ENCODE measurements at regions not wholly inside any gene's neighbourhood (a gene's known extent, or its start where the extent isn't known, plus 50 kb on each side); places are given as distances from the start of the nearest gene placed in this dataset.
"Not testable (repeated sequence)": the region's sequence is repeated elsewhere in the genome, so short reads cannot be mapped to it uniquely, and the experiment has no call there.

- DNase-seq, result no peak
Observed at GRCh38 chr6:5896476-5897200, 110.1 kb downstream of the NRN1 start.

GRCh38 chr6:5894357-5894756 is 112.4 kb downstream of the NRN1 start:
- DNase-seq, result no peak

- no peak for DNase-seq
Observed at GRCh38 chr6:5893295-5893694, 113.4 kb downstream of the NRN1 start.

- DNase-seq, result no peak
Observed at GRCh38 chr6:5892669-5893068, 114.1 kb downstream of the NRN1 start.

- no peak for DNase-seq
Observed at GRCh38 chr6:5878792-5879191, 127.9 kb downstream of the NRN1 start.

- no peak for DNase-seq
Observed at GRCh38 chr6:5876076-5876475, 130.6 kb downstream of the NRN1 start.

- DNase-seq, result not testable (repeated sequence)
Observed at GRCh38 chr6:5873976-5874375, 132.7 kb downstream of the NRN1 start.

GRCh38 chr6:5871296-5871695 is 135.4 kb downstream of the NRN1 start:
- DNase-seq, result no peak

- no peak for DNase-seq
Observed at GRCh38 chr6:5869676-5870075, 137.0 kb downstream of the NRN1 start.

GRCh38 chr6:5869261-5869660 is 137.5 kb downstream of the NRN1 start:
- DNase-seq, result no peak

- no peak for DNase-seq
Observed at GRCh38 chr6:5866547-5867051, 140.1 kb downstream of the NRN1 start.

GRCh38 chr6:5865506-5866031 is 141.2 kb downstream of the NRN1 start:
- DNase-seq, result no peak

- no peak for DNase-seq
Observed at GRCh38 chr6:5860849-5861248, 145.9 kb downstream of the NRN1 start.

- DNase-seq, result no peak
Observed at GRCh38 chr6:5855787-5856470, 150.8 kb downstream of the NRN1 start.

- no peak for DNase-seq
Observed at GRCh38 chr6:5854899-5855298, 151.8 kb downstream of the NRN1 start.

GRCh38 chr6:5851261-5851757 is 155.4 kb downstream of the NRN1 start:
- DNase-seq, result peak; percentile 56

GRCh38 chr6:5850848-5851255 is 155.9 kb downstream of the NRN1 start:
- no peak for DNase-seq

- no peak for DNase-seq
Observed at GRCh38 chr6:5846889-5847288, 159.8 kb downstream of the NRN1 start.

- no peak for DNase-seq
Observed at GRCh38 chr6:5846335-5846734, 160.4 kb downstream of the NRN1 start.

- no peak for DNase-seq
Observed at GRCh38 chr6:5843078-5843477, 163.6 kb downstream of the NRN1 start.

- no peak for DNase-seq
Observed at GRCh38 chr6:5840734-5841390, 165.9 kb downstream of the NRN1 start.

GRCh38 chr6:5838656-5839396 is 167.9 kb downstream of the NRN1 start:
- no peak for DNase-seq

- DNase-seq, result no peak
Observed at GRCh38 chr6:5837323-5837722, 169.4 kb downstream of the NRN1 start.
